ENCODE measurements at regions not wholly inside any gene's neighbourhood (a gene's known extent, or its start where the extent isn't known, plus 50 kb on each side); places are given as distances from the start of the nearest gene placed in this dataset.
A peak's percentile ranks its signal among the peaks of the same experiment; 100 is the strongest.

DNA sequence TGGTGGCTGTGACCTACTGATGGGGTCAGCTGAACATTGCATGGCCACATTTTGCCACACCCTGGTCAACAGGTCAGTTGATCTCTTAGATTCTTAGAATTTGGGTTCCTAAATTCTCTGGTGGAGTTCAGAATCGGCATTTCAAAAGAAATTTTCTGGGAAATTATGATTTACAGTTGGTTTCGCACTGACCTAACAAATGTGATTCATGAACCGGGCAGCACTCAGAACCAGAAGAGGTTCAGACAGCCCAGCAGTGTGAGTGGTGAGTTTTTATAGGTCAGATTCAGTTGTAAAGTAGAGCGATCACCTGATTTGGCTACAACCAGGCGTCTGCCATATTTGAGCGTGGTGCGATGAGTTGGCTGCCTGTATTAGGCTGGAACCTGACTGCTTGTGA lies 163.7 kb upstream of the GAS1 start:
- Histone ChIP-seq H3K27me3 (ENCODE audit: insufficient read depth in 3 of 3, low read length in 2 of 3) (no peaks in the 10 kb centered on the region), H3K4me3 (no peak overlapping the region), H3K27ac (no peak overlapping the region), H3K36me3 (ENCODE audit: insufficient read depth in 1 of 2, low read depth in 1 of 2) (no peaks in the 10 kb centered on the region), H3K9me3 (no peaks in the 10 kb centered on the region), H3K4me1 (peaks cover 16% of the 10 kb centered on the region)
- TF ChIP-seq, protein P1, sequence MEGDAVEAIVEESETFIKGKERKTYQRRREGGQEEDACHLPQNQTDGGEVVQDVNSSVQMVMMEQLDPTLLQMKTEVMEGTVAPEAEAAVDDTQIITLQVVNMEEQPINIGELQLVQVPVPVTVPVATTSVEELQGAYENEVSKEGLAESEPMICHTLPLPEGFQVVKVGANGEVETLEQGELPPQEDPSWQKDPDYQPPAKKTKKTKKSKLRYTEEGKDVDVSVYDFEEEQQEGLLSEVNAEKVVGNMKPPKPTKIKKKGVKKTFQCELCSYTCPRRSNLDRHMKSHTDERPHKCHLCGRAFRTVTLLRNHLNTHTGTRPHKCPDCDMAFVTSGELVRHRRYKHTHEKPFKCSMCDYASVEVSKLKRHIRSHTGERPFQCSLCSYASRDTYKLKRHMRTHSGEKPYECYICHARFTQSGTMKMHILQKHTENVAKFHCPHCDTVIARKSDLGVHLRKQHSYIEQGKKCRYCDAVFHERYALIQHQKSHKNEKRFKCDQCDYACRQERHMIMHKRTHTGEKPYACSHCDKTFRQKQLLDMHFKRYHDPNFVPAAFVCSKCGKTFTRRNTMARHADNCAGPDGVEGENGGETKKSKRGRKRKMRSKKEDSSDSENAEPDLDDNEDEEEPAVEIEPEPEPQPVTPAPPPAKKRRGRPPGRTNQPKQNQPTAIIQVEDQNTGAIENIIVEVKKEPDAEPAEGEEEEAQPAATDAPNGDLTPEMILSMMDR (IDR thresholded peaks at IDR 0.05), result no peak
- WGBS, 3 donors, result 91 to 98% (median 97%) methylated on average over 7 of the region's 7 CpGs
- ATAC-seq (no peak), DNase-seq (no peak)
- intact Hi-C loops (cut with DNase I), result loop anchor here in 1 of 2 donors (10.0 kb wide), 1 partner anchor 214 kb away; no protein-coding TSS in a partner anchor

DNA sequence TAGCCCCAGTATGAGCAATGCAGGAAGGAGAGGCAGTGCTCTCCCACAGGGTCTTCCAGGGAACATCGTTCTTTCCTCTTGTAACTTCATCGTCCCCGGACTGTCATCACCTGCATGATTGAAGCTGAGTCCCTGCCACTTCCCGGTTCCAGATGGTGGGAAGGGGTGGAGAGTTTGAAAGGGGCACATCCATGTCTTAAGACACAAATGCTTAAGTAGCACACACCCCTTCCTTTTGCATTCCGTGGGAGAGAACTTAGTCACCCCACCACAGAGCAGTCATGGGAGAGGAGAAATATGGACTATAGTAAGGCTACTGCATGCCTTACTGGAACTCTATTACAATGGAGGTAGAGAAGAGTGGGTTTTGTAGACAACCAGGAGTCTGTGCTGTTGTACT lies 165.3 kb upstream of the GAS1 start:
- Histone ChIP-seq H3K4me1 (peaks cover 25% of the 10 kb centered on the region), H3K27me3 (ENCODE audit: insufficient read depth in 3 of 3, low read length in 2 of 3) (no peaks in the 10 kb centered on the region), H3K27ac (no peak overlapping the region), H3K36me3 (ENCODE audit: insufficient read depth in 1 of 2, low read depth in 1 of 2) (no peaks in the 10 kb centered on the region), H3K4me3 (no peak overlapping the region), H3K9me3 (no peaks in the 10 kb centered on the region)
- DNase-seq (no peak), ATAC-seq (no peak)
- intact Hi-C loops (cut with DNase I), result loop anchor here in 1 of 2 donors (10.0 kb wide), 1 partner anchor 212 kb away; no protein-coding TSS in a partner anchor
- TF ChIP-seq, protein P1 (IDR thresholded peaks at IDR 0.05), result no peak
- 48 to 64% (median 63%) methylated on average over 5 of the region's 5 CpGs for WGBS, 3 donors

DNA sequence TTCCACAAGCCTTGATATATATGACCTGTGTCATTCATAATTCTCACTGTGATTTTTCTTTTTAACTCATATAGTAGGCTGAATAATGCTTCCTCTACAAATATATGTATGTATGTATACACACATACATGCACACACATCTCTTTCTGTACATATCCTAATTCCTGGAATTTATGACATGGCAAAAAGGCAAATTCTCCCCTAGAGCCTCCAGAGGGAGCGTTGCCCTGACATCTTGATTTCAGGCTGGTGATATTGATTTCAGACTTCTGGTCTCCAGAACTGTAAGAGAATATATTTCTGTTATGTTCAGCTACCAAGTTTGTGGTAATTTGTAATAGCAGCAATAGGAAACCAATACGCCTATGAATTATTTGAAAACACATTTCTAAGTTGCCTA lies 166.6 kb upstream of the GAS1 start:
- H3K9me3 ChIP-seq, result no peaks in the 10 kb centered on the region
- H3K36me3 ChIP-seq (ENCODE audit: insufficient read depth in 1 of 2, low read depth in 1 of 2), result no peaks in the 10 kb centered on the region
- WGBS, 3 donors, result 64 to 85% (median 78%) methylated on average over 2 of the region's 2 CpGs
- DNase-seq, result no peak
- TF ChIP-seq, protein P1 (IDR thresholded peaks at IDR 0.05), result no peak
- H3K27me3 ChIP-seq (ENCODE audit: insufficient read depth in 3 of 3, low read length in 2 of 3), result no peaks in the 10 kb centered on the region
- H3K4me3 ChIP-seq, result no peak overlapping the region
- H3K27ac ChIP-seq, result no peak overlapping the region
- no peak for ATAC-seq
- peaks cover 28% of the 10 kb centered on the region for H3K4me1 ChIP-seq
- intact Hi-C loops (cut with DNase I), result loop anchor here in 1 of 2 donors (10.0 kb wide), 1 partner anchor 211 kb away; no protein-coding TSS in a partner anchor

DNA sequence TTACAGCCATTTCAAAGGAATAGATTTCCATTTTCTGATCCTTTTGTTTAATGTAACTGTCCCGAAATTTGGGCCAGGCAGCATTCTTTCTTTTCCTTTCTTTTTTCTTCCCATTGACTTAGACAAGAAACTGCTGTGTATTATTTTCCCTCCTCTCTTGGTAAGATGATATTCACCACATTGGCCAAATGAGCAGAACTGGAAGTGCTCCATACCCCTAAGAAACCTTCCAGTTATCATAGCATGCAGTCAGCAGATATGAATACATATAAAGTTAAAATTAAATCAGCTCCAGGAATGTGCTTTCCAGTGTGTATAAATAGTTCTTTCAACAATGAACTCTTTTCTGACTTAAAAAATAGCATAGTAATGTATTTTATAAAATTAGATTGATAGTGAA lies 168.5 kb upstream of the GAS1 start:
- Histone ChIP-seq H3K27me3 (ENCODE audit: insufficient read depth in 3 of 3, low read length in 2 of 3) (no peaks in the 10 kb centered on the region), H3K9me3 (no peaks in the 10 kb centered on the region), H3K4me1 (peaks cover 39% of the 10 kb centered on the region), H3K36me3 (ENCODE audit: insufficient read depth in 1 of 2, low read depth in 1 of 2) (no peaks in the 10 kb centered on the region), H3K27ac (peak overlapping the region; percentile 66), H3K4me3 (no peak overlapping the region)
- no peak for DNase-seq
- peak in 3 of 4 donors; percentile 79 to 88 (median 85) for ATAC-seq
- intact Hi-C loops (cut with DNase I), result loop anchor here in 1 of 2 donors (5.0 to 10.0 kb wide), 2 partner anchors 153 to 209 kb away; no protein-coding TSS in a partner anchor
- TF ChIP-seq, protein P1 (IDR thresholded peaks at IDR 0.05), result no peak
- WGBS, 3 donors, result 26 to 68% (median 33%) methylated on average over 1 of the region's 1 CpG

DNA sequence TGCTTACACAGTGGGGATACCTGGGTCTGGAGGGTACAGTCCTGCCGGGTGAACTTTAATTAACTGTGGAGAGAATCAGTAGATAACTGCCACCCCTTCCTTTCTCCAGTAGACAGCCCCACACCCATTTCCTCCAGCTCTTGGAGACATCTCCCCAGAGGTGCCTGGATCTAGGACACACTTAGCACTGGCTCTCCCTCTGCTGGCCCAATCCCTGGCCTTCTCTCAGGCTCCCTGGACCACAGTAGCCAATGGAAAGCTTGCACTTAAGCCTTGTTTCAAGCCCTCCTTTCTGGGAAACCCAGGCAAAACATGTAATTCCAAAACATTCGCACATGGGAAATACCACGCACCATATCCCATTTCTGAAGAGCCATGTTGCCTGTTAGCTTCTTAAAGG lies 169.2 kb upstream of the GAS1 start:
- Histone ChIP-seq H3K36me3 (ENCODE audit: insufficient read depth in 1 of 2, low read depth in 1 of 2) (no peaks in the 10 kb centered on the region), H3K27me3 (ENCODE audit: insufficient read depth in 3 of 3, low read length in 2 of 3) (no peaks in the 10 kb centered on the region), H3K27ac (peak overlapping the region; percentile 66), H3K9me3 (no peaks in the 10 kb centered on the region), H3K4me1 (peaks cover 39% of the 10 kb centered on the region), H3K4me3 (no peak overlapping the region)
- ATAC-seq (peak in 3 of 4 donors; percentile 26 to 49 (median 27)), DNase-seq (no peak)
- intact Hi-C loops (cut with DNase I), result loop anchor here in 1 of 2 donors (5.0 to 10.0 kb wide), 2 partner anchors 154 to 208 kb away; no protein-coding TSS in a partner anchor
- TF ChIP-seq, protein P1 (IDR thresholded peaks at IDR 0.05), result no peak
- 64 to 79% (median 65%) methylated on average over 3 of the region's 3 CpGs for WGBS, 3 donors

Measured in psoas muscle (tissue), 7 donors.